ENCODE measurements at regions not wholly inside any gene's neighbourhood (a gene's known extent, or its start where the extent isn't known, plus 50 kb on each side); places are given as distances from the start of the nearest gene placed in this dataset.

GRCh38 chr12:4138051-4138450 is 135.5 kb upstream of the CCND2 start:
- Histone ChIP-seq H3K27ac (no peak overlapping the region), H3K4me1 (no peaks in the 10 kb centered on the region), H3K36me3 (ENCODE audit: low read depth, missing control alignments) (no peaks in the 10 kb centered on the region), H3K4me3 (no peak overlapping the region), H3K27me3 (no peaks in the 10 kb centered on the region), H3K9me3 (no peaks in the 10 kb centered on the region)
- intact Hi-C loops (cut with DNase I; ENCODE audit: low total_unique reads), result no loop called here
- 75 to 77% methylated on average over 2 of the region's 2 CpGs for WGBS, 2 donors
- DNase-seq, result no peak
- TF ChIP-seq POLR2A (IDR thresholded peaks at IDR 0.05) (no peak), CTCF (IDR thresholded peaks at IDR 0.05) (no peak)

DNA sequence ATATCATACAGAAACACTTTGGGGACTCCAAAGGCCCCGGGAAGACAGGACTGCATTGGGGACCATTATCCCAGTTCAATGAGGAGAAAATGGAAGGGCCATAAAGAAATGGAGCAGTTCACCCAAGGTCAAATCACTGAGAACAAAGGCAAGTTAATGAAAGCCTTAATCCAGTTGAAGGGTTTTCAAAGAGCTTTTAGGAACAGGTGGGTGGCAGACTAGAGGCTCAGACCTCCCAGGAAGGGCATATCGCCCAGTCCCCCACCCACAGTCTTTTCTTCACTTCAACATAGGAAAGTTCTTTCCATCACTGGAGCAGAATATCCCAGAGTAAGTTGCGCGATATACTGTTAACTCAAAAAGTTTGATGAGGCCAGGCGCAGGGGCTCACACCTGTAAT is 136.1 kb upstream of the CCND2 start:
- no peak for DNase-seq
- 84 to 89% methylated on average over 5 of the region's 5 CpGs for WGBS, 2 donors
- no peaks in the 10 kb centered on the region for H3K27me3 ChIP-seq
- H3K4me3 ChIP-seq, result no peak overlapping the region
- intact Hi-C loops (cut with DNase I; ENCODE audit: low total_unique reads), result no loop called here
- no peaks in the 10 kb centered on the region for H3K4me1 ChIP-seq
- TF ChIP-seq CTCF (IDR thresholded peaks at IDR 0.05) (no peak), POLR2A (IDR thresholded peaks at IDR 0.05) (no peak)
- H3K9me3 ChIP-seq, result no peaks in the 10 kb centered on the region
- H3K36me3 ChIP-seq (ENCODE audit: low read depth, missing control alignments), result no peaks in the 10 kb centered on the region
- H3K27ac ChIP-seq, result no peak overlapping the region

GRCh38 chr12:4137015-4137414 is 136.5 kb upstream of the CCND2 start:
- no peak overlapping the region for H3K27ac ChIP-seq
- no peaks in the 10 kb centered on the region for H3K4me1 ChIP-seq
- H3K9me3 ChIP-seq, result no peaks in the 10 kb centered on the region
- intact Hi-C loops (cut with DNase I; ENCODE audit: low total_unique reads), result no loop called here
- H3K36me3 ChIP-seq (ENCODE audit: low read depth, missing control alignments), result no peaks in the 10 kb centered on the region
- H3K27me3 ChIP-seq, result no peaks in the 10 kb centered on the region
- no peak for DNase-seq
- no peak overlapping the region for H3K4me3 ChIP-seq
- 85 to 87% methylated on average over 5 of the region's 5 CpGs for WGBS, 2 donors
- TF ChIP-seq POLR2A (IDR thresholded peaks at IDR 0.05), result no peak
- TF ChIP-seq CTCF (IDR thresholded peaks at IDR 0.05), result no peak

GRCh38 chr12:4135919-4136605 is 137.5 kb upstream of the CCND2 start:
- intact Hi-C loops (cut with DNase I; ENCODE audit: low total_unique reads), result no loop called here
- Histone ChIP-seq H3K9me3 (no peaks in the 10 kb centered on the region), H3K4me1 (no peaks in the 10 kb centered on the region), H3K27me3 (no peaks in the 10 kb centered on the region), H3K36me3 (ENCODE audit: low read depth, missing control alignments) (no peaks in the 10 kb centered on the region), H3K4me3 (no peak overlapping the region), H3K27ac (no peak overlapping the region)
- no peak for DNase-seq
- no peak for TF ChIP-seq POLR2A (IDR thresholded peaks at IDR 0.05)
- WGBS, 2 donors, result 64 to 65% methylated on average over 12 of the region's 12 CpGs

DNA sequence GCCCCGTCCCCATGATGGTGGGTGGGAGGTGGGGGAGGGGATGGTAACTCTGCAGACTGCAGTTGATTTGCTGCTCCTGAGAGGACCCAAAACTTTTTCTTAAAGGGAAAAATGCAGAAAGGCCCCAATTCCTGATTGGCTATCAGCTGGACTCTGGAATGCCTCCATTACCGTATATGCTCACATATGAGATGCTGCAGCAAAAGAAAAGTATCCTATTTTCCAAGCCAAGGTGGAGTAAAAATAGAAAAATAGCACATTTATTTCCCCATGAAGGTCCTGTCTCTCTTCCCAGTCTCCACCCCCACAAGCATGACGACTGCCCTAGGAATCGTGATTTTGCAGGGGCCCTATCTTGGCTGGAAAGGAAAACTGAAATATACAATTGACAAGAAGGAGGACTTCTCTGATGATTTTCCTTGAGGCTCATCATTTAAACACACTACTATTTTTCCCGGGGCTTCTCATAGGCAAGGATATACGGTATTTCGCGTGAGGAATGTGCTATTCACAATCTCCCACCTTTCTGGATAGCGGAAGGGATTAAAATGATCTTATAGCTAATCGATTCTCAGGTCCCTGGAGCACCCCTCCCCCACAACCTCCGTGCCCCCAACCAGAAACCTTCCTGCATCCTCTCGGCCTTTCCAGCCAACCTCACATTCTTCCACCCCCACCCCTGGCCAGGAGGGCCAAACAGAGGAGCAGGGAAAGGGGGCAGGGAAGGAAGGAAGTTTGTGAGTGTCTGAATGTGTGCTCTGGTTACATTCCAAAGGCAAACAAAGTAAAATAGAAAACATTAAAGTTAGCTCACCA is 138.9 kb upstream of the CCND2 start:
- Histone ChIP-seq H3K9me3 (no peaks in the 10 kb centered on the region), H3K27ac (no peak overlapping the region), H3K36me3 (ENCODE audit: low read depth, missing control alignments) (no peaks in the 10 kb centered on the region), H3K27me3 (no peaks in the 10 kb centered on the region), H3K4me1 (no peaks in the 10 kb centered on the region), H3K4me3 (no peak overlapping the region)
- intact Hi-C loops (cut with DNase I; ENCODE audit: low total_unique reads), result no loop called here
- TF ChIP-seq CTCF (IDR thresholded peaks at IDR 0.05) (no peak), POLR2A (IDR thresholded peaks at IDR 0.05) (no peak)
- 38 to 42% methylated on average over 12 of the region's 12 CpGs for WGBS, 2 donors
- no peak for DNase-seq

Data from testis (tissue), 2 donors.